NT2/D1 (cell line): ENCODE measurements at regions not wholly inside any gene's neighbourhood (a gene's known extent, or its start where the extent isn't known, plus 50 kb on each side); places are given as distances from the start of the nearest gene placed in this dataset.

Experiments used
- SUZ12 ChIP-seq: IDR thresholded peaks from 2 replicates; pipeline ENCODE4 v1.6.1; 2011; ENCODE audit not compliant: insufficient read length, insufficient read depth; ENCODE audit errors: extremely low read depth
- YY1 ChIP-seq: IDR thresholded peaks from 2 replicates; pipeline ENCODE4 v1.6.1; 2011; ENCODE audit not compliant: insufficient read length, insufficient read depth
- ZNF274 ChIP-seq: IDR thresholded peaks from 2 replicates; pipeline ENCODE4 v1.6.1; 2011; ENCODE audit warnings: mild to moderate bottlenecking, low read depth, low read length

GRCh38 chr1:189697113-189697512 lies 780.6 kb downstream of the BRINP3 start:
- TF ChIP-seq ZNF274, result no peak
- no peak for TF ChIP-seq SUZ12
- no peak for TF ChIP-seq YY1
